Left cardiac atrium (tissue), 4 donors: ENCODE measurements at regions not wholly inside any gene's neighbourhood (a gene's known extent, or its start where the extent isn't known, plus 50 kb on each side); places are given as distances from the start of the nearest gene placed in this dataset.

Experiments
- ATAC-seq, 2 donors: fragments of 200-7000 bp; cut with Tn5 transposase; one replicate each; pipeline ENCODE4 v1.9.1; 2020; ENCODE audit warnings: mild to moderate bottlenecking in 2 of 2, moderate library complexity in 2 of 2
- DNase-seq: peaks from one replicate; pipeline ENCODE4 v3.0.0-alpha.2; 2020
- intact Hi-C, 2 donors: fragments of 100-400 bp; cut with DNase I; formaldehyde crosslinking; loops; one replicate each; pipeline versions ENCODE4 v1.14.1 to v1.15.1; 2022 to 2023
- donor health status: DM: no; HTN: yes; CAD: no.
- donor health status: DM: no; HTN: yes; CAD: no; lungs with severe emphysema.
- donor health status: DM: yes; HTN: yes; CAD: no.
- donor health status: Dilated cardiomyopathy.

GRCh38 chr15:35813573-35813972 lies 267.6 kb upstream of the DPH6 start:
- intact Hi-C loops = no loop called here
- DNase-seq = no peak
- no peak for ATAC-seq

GRCh38 chr15:35818846-35819245 lies 272.9 kb upstream of the DPH6 start:
- ATAC-seq (no peak), DNase-seq (no peak)
- intact Hi-C loops = no loop called here

GRCh38 chr15:35822153-35822552 lies 276.2 kb upstream of the DPH6 start:
- no peak for ATAC-seq
- no peak for DNase-seq
- intact Hi-C loops = no loop called here

GRCh38 chr15:35827141-35827540 lies 281.2 kb upstream of the DPH6 start:
- ATAC-seq (no peak), DNase-seq (no peak)
- intact Hi-C loops = no loop called here

GRCh38 chr15:35827911-35828310 lies 281.9 kb upstream of the DPH6 start:
- intact Hi-C loops = no loop called here
- DNase-seq (no peak), ATAC-seq (no peak)

- DNase-seq = no peak
- intact Hi-C loops = no loop called here
- no peak for ATAC-seq
These were observed 287.6 kb upstream of the DPH6 start for GRCh38 chr15:35833581-35833980.

- intact Hi-C loops = no loop called here
- DNase-seq = no peak
These were observed 288.4 kb upstream of the DPH6 start for GRCh38 chr15:35834216-35834830.

GRCh38 chr15:35834866-35835265 lies 288.9 kb upstream of the DPH6 start:
- DNase-seq (no peak), ATAC-seq (no peak)
- intact Hi-C loops = no loop called here

More at GRCh38 chr15:35834216-35834830, 288.4 kb upstream of the DPH6 start:
- ATAC-seq = no peak

- no peak for ATAC-seq
- DNase-seq = no peak
- intact Hi-C loops = no loop called here
These were observed 292.6 kb upstream of the DPH6 start for GRCh38 chr15:35838424-35839111.

- intact Hi-C loops = no loop called here
- DNase-seq (no peak), ATAC-seq (no peak)
These were observed 296.7 kb upstream of the DPH6 start for GRCh38 chr15:35842631-35843030.

GRCh38 chr15:35843498-35843897 lies 297.5 kb upstream of the DPH6 start:
- no peak for DNase-seq
- ATAC-seq = no peak
- intact Hi-C loops = no loop called here

- ATAC-seq = no peak
- DNase-seq = no peak
- intact Hi-C loops = no loop called here
These were observed 304.3 kb upstream of the DPH6 start for GRCh38 chr15:35850284-35850683.

- intact Hi-C loops = no loop called here
- ATAC-seq (no peak), DNase-seq (no peak)
These were observed 305.5 kb upstream of the DPH6 start for GRCh38 chr15:35851491-35851890.

- intact Hi-C loops = no loop called here
- no peak for ATAC-seq
- DNase-seq = no peak
These were observed 307.1 kb upstream of the DPH6 start for GRCh38 chr15:35852818-35853624.

- intact Hi-C loops = no loop called here
- DNase-seq = no peak
- no peak for ATAC-seq
These were observed 308.4 kb upstream of the DPH6 start for GRCh38 chr15:35854316-35854715.

GRCh38 chr15:35857567-35858226 lies 311.7 kb upstream of the DPH6 start:
- ATAC-seq (no peak), DNase-seq (no peak)
- intact Hi-C loops = no loop called here

GRCh38 chr15:35858707-35859106 lies 312.7 kb upstream of the DPH6 start:
- intact Hi-C loops = no loop called here
- DNase-seq = no peak
- no peak for ATAC-seq

- DNase-seq = no peak
- intact Hi-C loops = no loop called here
- ATAC-seq = no peak
These were observed 317.7 kb upstream of the DPH6 start for GRCh38 chr15:35863655-35864054.

- intact Hi-C loops = no loop called here
- DNase-seq (no peak), ATAC-seq (no peak)
These were observed 321.4 kb upstream of the DPH6 start for GRCh38 chr15:35867356-35867755.

GRCh38 chr15:35871282-35871681 lies 325.3 kb upstream of the DPH6 start:
- intact Hi-C loops = no loop called here
- no peak for DNase-seq
- ATAC-seq = no peak
